ENCODE measurements at regions not wholly inside any gene's neighbourhood (a gene's known extent, or its start where the extent isn't known, plus 50 kb on each side); places are given as distances from the start of the nearest gene placed in this dataset.

- H3K9me3 ChIP-seq = peaks cover 5% of the 10 kb centered on the region
- no peak overlapping the region for H3K4me3 ChIP-seq
- intact Hi-C loops (cut with DNase I, micrococcal nuclease) = no loop called here
- no peaks in the 10 kb centered on the region for H3K36me3 ChIP-seq (ENCODE audit: low read depth)
- DNase-seq = no peak
- no peaks in the 10 kb centered on the region for H3K4me1 ChIP-seq (ENCODE audit: low read depth)
- no peak for ATAC-seq
- TF ChIP-seq, protein P1, sequence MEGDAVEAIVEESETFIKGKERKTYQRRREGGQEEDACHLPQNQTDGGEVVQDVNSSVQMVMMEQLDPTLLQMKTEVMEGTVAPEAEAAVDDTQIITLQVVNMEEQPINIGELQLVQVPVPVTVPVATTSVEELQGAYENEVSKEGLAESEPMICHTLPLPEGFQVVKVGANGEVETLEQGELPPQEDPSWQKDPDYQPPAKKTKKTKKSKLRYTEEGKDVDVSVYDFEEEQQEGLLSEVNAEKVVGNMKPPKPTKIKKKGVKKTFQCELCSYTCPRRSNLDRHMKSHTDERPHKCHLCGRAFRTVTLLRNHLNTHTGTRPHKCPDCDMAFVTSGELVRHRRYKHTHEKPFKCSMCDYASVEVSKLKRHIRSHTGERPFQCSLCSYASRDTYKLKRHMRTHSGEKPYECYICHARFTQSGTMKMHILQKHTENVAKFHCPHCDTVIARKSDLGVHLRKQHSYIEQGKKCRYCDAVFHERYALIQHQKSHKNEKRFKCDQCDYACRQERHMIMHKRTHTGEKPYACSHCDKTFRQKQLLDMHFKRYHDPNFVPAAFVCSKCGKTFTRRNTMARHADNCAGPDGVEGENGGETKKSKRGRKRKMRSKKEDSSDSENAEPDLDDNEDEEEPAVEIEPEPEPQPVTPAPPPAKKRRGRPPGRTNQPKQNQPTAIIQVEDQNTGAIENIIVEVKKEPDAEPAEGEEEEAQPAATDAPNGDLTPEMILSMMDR (IDR thresholded peaks at IDR 0.05) = no peak
Measured at GRCh38 chr3:165645191-165645590, 192.0 kb downstream of the BCHE start.

DNA sequence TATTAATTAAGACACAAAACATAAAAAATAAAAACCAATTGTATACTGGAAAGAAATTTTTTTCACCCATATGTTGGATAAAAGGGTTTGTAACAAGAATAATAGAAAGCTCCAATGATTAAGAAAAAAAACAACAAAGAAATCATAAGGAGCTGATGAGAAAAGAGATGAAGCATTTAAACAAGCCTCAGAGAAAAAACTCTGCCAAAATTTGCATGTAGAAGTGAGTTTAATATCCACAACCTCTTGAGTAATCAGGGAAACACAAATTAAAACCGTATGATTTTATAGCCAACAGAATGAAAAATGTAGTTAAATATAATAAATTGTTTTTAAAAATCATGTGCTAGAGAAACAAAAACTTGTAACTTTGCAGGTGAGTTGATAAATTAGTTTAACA lies 192.9 kb downstream of the BCHE start:
- Histone ChIP-seq H3K4me3 (no peak overlapping the region), H3K9me3 (peaks cover 3% of the 10 kb centered on the region), H3K36me3 (ENCODE audit: low read depth) (no peaks in the 10 kb centered on the region), H3K4me1 (ENCODE audit: low read depth) (no peaks in the 10 kb centered on the region)
- ATAC-seq (no peak), DNase-seq (no peak)
- TF ChIP-seq, protein P1 (IDR thresholded peaks at IDR 0.05) = no peak
- intact Hi-C loops (cut with DNase I, micrococcal nuclease) = no loop called here

GRCh38 chr3:165643425-165643824 lies 193.8 kb downstream of the BCHE start:
- Histone ChIP-seq H3K36me3 (ENCODE audit: low read depth) (no peaks in the 10 kb centered on the region), H3K4me3 (no peak overlapping the region), H3K4me1 (ENCODE audit: low read depth) (no peaks in the 10 kb centered on the region), H3K9me3 (no peaks in the 10 kb centered on the region)
- ATAC-seq = peak; percentile 81
- TF ChIP-seq, protein P1 (IDR thresholded peaks at IDR 0.05) = no peak
- intact Hi-C loops (cut with DNase I, micrococcal nuclease) = no loop called here
- no peak for DNase-seq

DNA sequence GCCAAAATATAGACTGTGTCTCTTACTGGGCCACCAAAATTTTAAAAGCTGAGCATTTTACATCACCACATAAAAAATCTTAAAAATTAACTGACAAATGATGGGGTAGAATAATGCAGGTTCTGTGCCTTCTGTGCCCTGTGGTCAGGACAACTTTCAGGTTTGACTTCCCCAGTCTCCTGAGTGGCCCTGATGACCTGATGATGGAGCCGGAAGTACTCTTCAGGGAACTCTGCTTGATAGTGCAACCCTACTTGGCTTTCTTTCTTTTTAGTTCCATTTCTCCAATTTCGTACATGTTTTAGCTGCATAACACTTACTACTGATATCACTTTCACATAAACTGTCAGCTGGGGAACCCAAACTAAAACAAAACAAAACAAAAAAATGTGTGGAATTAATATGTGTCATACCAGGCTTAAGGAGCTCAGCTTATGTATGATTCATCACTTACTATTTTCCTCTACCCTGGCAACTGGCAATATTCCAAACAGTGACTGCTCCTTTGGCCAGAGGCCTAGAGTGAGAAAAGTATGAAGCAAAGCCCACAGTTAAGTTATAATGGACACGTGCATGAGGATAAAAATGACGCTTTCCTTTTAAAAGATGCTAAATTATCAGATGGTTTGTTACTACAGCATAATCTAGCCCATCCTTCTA lies 194.3 kb downstream of the BCHE start:
- H3K4me3 ChIP-seq = no peak overlapping the region
- DNase-seq (peak in 1 of 3 donors; percentile 54), ATAC-seq (peak; percentile 84)
- TF ChIP-seq, protein P1 (IDR thresholded peaks at IDR 0.05) = no peak
- H3K4me1 ChIP-seq (ENCODE audit: low read depth) = no peaks in the 10 kb centered on the region
- no peaks in the 10 kb centered on the region for H3K9me3 ChIP-seq
- H3K36me3 ChIP-seq (ENCODE audit: low read depth) = no peaks in the 10 kb centered on the region
- intact Hi-C loops (cut with DNase I, micrococcal nuclease) = no loop called here

DNA sequence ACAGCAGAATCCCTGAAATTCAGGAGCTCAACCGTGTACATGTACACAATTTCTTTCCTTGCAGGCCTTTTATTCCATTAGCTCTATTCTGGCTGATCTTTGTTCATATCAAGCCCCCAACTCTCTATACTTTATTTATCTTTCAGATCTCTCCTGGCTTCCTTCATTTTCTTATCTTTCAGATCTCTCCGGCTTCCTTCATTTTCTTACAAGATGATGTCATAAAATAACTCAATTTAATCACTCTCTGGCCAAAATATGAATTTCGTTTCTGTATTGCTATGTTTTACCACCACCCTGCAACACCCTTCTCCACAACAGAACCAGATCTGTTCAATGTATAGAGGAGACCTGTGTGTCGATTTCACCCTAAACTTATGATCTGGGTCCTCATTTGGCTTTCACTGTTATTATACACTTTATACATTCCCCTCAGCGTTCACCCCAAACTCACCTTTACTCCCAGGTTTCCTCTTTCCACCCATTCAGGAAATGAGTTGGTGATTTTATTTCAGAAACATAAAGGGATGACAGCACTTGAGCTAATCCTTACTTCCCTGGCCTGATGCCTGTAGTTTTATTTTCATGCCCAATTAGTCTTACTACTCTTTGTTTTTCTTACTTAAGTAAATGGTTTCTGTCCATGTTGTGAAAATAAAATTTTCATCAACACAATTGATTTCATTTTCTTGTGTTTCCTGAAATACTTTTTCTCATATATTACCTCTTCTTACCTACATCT lies 195.5 kb downstream of the BCHE start:
- TF ChIP-seq, protein P1 (IDR thresholded peaks at IDR 0.05) = no peak
- Histone ChIP-seq H3K9me3 (no peaks in the 10 kb centered on the region), H3K4me3 (no peak overlapping the region), H3K4me1 (ENCODE audit: low read depth) (no peaks in the 10 kb centered on the region), H3K36me3 (ENCODE audit: low read depth) (no peaks in the 10 kb centered on the region)
- intact Hi-C loops (cut with DNase I, micrococcal nuclease) = no loop called here
- no peak for ATAC-seq
- DNase-seq = no peak
